Jurkat, Clone E6-1 (cell line): ENCODE measurements at regions not wholly inside any gene's neighbourhood (a gene's known extent, or its start where the extent isn't known, plus 50 kb on each side); places are given as distances from the start of the nearest gene placed in this dataset.
A peak's percentile ranks its signal among the peaks of the same experiment; 100 is the strongest.

Experiments
- DNase-seq: peaks from one replicate; pipeline ENCODE4 v3.0.0-alpha.2; 2011; ENCODE audit warnings: low read depth, low spot score
- H3K4me3 ChIP-seq: 2 replicates; pipeline ENCODE4 v1.5.1; 2011; ENCODE audit warnings: mild to moderate bottlenecking, low read length, control low read depth, moderate library complexity

DNA sequence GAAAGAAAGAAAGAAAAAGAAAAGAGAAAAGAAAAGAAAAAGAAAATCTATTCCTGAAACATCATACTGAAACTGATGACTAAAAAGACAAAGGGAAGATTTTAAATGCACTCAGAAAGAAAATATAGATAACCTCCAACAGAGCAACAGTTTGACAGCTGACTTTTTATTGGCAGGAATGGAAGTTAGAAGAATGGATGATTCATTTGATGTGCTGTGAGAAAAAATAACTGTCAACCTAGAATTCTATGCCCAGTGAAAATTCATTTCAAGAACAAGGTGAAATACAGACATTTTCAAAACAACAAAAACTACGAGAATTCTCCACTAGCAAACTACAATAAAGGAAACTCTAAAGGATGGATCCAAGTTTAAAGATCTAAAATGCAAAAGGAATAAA is 50.5 kb upstream of the HSPA12A start:
- no peak overlapping the region for H3K4me3 ChIP-seq

DNA sequence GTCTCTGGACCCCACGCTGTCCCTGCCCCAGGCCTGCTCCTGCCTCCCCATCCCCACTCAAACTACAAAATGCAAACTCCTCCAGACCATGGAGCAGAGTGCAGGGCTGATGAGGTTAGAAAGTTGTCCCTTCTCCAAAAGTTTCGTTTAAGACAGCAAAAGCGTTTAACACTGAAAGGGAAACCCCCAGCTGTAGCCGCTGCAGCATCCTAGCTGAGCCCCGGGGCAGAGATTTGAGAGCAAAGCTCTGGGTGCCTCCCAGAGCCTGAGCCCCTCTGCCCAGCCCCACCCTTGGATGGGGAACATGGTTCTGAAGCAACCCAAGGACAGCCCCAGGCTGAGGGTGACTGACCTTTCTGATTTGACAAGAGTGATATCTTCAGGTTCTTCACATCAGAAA is 52.8 kb upstream of the ENO4 start:
- no peak overlapping the region for H3K4me3 ChIP-seq
- no peak for DNase-seq

More for the DNA sequence above, 50.5 kb upstream of the HSPA12A start:
- no peak for DNase-seq

DNA sequence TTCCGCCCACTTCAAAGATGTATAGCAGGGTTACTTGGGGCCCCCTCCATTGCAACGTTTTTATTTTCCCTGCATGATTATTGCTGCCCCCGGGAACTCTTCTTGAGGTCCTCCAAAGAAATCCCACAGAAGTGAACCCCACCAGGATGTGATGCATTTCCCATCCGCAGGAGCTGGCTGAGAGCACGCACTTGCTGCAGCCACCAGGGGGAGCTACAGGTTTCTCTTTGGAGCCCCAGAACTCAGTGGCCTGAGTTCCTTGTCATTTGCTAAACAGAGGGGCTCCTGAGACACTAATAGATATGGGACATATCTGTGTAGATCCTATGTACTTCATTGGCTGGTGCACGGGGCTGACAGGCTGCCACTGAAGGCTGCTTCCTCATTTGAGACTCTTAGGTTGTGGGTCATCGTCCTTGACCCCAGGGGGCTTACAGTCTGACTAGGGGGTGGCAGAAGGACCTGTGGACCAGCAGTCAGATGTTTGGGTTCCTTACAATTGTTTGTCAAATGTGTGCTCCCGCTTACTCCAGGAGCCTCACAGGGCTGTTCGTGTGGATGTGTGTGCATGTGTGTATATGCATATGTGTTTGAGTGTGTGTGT is 52.3 kb upstream of the ENO4 start:
- peak; percentile 60 for DNase-seq
- no peak overlapping the region for H3K4me3 ChIP-seq

DNA sequence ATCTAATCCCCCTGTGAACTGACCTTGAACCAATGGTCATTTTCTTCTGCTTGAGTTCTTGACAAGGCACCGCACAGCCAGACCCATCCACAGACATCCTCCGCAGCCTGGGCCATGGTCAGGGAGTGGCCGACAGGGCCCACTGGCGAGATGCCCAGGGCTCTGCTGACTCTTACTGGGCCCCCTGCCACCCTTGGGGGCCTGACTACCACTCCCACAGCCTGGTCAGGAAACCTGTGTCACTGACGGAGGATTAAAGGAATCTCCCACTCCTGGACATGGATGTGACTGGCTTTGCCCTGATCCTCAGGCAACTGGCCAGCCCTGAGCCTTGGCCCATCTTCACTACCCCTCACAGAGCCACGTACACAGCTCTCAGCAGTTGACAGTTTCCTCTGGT is 50.4 kb upstream of the ENO4 start:
- no peak overlapping the region for H3K4me3 ChIP-seq
- no peak for DNase-seq
